Upper lobe of left lung (tissue), 6 donors: ENCODE measurements at regions not wholly inside any gene's neighbourhood (a gene's known extent, or its start where the extent isn't known, plus 50 kb on each side); places are given as distances from the start of the nearest gene placed in this dataset.

Experiments used
- ATAC-seq, 2 donors: fragments of 200-7000 bp; cut with Tn5 transposase; one replicate each; pipeline ENCODE4 v1.9.1; 2022; ENCODE audit warnings: mild to moderate bottlenecking in 2 of 2, moderate library complexity in 2 of 2; ENCODE audit not compliant: low FRiP score in 2 of 2
- DNase-seq, 2 donors: peaks; one replicate each; pipeline ENCODE4 v3.0.0-alpha.2; 2019 to 2020
- H3K27ac ChIP-seq, 4 donors: fragments of 200-600 bp; sonication (generic); one replicate each; pipeline ENCODE4 v1.5.1; 2016 to 2019
- H3K27me3 ChIP-seq, 4 donors: fragments of 200-600 bp; sonication (generic); one replicate each; pipeline ENCODE4 v1.5.1; 2017 to 2019
- H3K36me3 ChIP-seq, 4 donors: fragments of 200-600 bp; sonication (generic); one replicate each; pipeline ENCODE4 v1.5.1; 2016 to 2019
- H3K4me1 ChIP-seq, 4 donors: fragments of 200-600 bp; sonication (generic); one replicate each; pipeline ENCODE4 v1.5.1; 2018 to 2019
- H3K4me3 ChIP-seq, 4 donors: fragments of 200-600 bp; sonication (generic); one replicate each; pipeline ENCODE4 v1.5.1; 2017 to 2019; ENCODE audit warnings: mild to moderate bottlenecking in 2 of 4, moderate library complexity in 1 of 4
- H3K9me3 ChIP-seq, 4 donors: fragments of 200-600 bp; sonication (generic); one replicate each; pipeline ENCODE4 v1.5.1; 2018 to 2019
- CTCF ChIP-seq, 6 experiments: fragments of 450-650 bp in 4 of 6; fragments of 200-600 bp in 2 of 6; sonication (generic) in 2 of 6; IDR thresholded peaks; one replicate each; pipeline ENCODE4 v1.5.1; 2016 to 2019; ENCODE audit warnings: antibody characterized with exemption in 6 of 6
- EP300 ChIP-seq, 4 donors: sonication (generic); formaldehyde crosslinking; IDR thresholded peaks; one replicate each; pipeline ENCODE4 v1.5.1; 2017; ENCODE audit warnings: antibody characterized with exemption in 4 of 4, control low read depth in 2 of 4
- POLR2A ChIP-seq, 4 donors: fragments of 450-650 bp; IDR thresholded peaks; one replicate each; pipeline ENCODE4 v1.5.1; 2016 to 2017; ENCODE audit warnings: antibody characterized with exemption in 4 of 4, mild to moderate bottlenecking in 2 of 4
- POLR2AphosphoS5 ChIP-seq, 2 donors: sonication (generic); formaldehyde crosslinking; IDR thresholded peaks; one replicate each; pipeline ENCODE4 v1.5.1; 2017; ENCODE audit warnings: antibody characterized with exemption in 2 of 2
- WGBS, 2 donors: methylation state at CpG; one replicate each; pipeline ENCODE4 v1.1.5; 2017 to 2018; 5-methylcytosine and 5-hydroxymethylcytosine counted together
- donor health status: DM: no; HTN: no; CAD: no; lungs with moderate emphysema.
- donor health status: DM: no; HTN: yes; CAD: no; lungs with severe emphysema.

DNA sequence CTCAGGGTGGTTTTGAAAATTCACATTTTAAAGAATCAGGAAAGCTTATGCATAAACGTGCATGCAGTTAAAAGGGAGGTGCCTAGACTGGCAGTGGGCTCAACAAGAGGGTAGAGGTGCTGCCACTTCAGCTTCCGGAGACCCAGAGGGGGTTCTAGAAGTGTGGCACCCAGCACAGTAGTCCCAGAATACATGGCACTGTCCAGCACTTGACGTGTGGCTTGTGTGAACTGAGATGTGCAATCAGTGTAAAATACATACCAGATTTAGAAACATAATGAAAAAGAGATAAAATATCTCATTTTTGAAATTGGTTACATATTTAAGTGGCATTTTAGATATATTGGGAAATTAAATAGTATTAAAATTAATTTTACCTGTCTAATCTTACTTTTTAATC, 89.3 kb downstream of the RIN2 start:
- no peak for ATAC-seq

DNA sequence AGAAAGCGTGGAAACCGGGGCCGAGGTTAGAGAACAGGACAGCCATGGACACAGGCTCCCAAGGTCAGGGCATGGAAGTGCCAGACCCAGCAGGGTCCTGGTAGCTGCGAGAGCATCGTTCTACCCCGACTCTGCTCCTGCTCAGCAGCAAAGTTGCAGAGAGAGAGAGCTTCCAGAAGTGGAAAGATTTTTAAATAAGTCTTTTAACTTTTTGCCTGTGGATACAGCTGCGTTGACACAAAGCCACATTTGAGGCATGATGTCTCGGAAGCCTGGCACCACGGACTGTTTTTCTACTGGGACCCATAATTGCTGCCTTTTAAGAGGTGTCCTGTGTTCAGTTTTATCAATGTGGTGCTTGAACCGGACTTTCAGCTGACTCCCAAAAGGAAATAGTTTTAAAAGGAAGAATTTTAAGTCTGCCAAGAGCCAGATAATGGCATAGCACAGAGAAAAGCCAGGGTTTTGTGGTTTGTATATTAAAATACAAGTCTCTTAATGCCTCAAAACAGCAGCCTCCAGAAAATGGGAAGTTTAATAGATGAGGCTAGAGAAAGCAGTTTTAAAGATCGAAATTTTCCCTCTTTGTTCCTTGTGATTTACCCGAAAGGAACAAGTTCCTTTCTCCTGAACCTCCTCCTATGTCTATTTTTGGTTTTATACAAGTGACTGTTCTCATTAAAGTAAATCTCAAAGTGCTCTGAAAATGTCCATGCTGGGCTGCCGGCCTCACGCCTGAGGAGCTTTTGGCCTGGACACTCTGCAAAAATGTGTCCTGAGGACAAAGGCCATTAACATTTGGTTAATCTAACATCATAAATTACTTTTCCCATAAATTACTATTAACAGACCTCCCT, 91.5 kb downstream of the RIN2 start:
- DNase-seq (no peak), ATAC-seq (no peak)
- peaks cover 0 to 14% (median 8%) of the 10 kb centered on the region in 4 donors for H3K4me1 ChIP-seq
- 53 to 58% methylated on average over 14 of the region's 14 CpGs for WGBS, 2 donors
- no peaks in the 10 kb centered on the region for H3K27me3 ChIP-seq
- H3K27ac ChIP-seq, result peak overlapping the region; percentile 26 to 56 (median 45)
- no peaks in the 10 kb centered on the region for H3K9me3 ChIP-seq
- no peaks in the 10 kb centered on the region for H3K36me3 ChIP-seq
- TF ChIP-seq POLR2AphosphoS5 (IDR thresholded peaks at IDR 0.05), result no peak
- no peak for TF ChIP-seq EP300 (IDR thresholded peaks at IDR 0.05)
- no peak for TF ChIP-seq CTCF (IDR thresholded peaks at IDR 0.05)
- H3K4me3 ChIP-seq, result no peak overlapping the region

More for the DNA sequence above, 89.3 kb downstream of the RIN2 start:
- Histone ChIP-seq H3K4me1 (peaks cover 0 to 14% (median 8%) of the 10 kb centered on the region in 4 donors), H3K27ac (no peak overlapping the region), H3K4me3 (no peak overlapping the region), H3K36me3 (no peaks in the 10 kb centered on the region), H3K9me3 (no peaks in the 10 kb centered on the region), H3K27me3 (no peaks in the 10 kb centered on the region)
- no peak for DNase-seq
- WGBS, 2 donors, result 91 to 94% methylated on average over 3 of the region's 3 CpGs
- TF ChIP-seq POLR2AphosphoS5 (IDR thresholded peaks at IDR 0.05) (no peak), EP300 (IDR thresholded peaks at IDR 0.05) (no peak), POLR2A (IDR thresholded peaks at IDR 0.05) (no peak), CTCF (IDR thresholded peaks at IDR 0.05) (no peak)

GRCh38 chr20:19850198-19850533, 92.1 kb downstream of the RIN2 start:
- ATAC-seq, result peak; percentile 55 to 56
- Histone ChIP-seq H3K4me1 (peaks cover 0 to 14% (median 8%) of the 10 kb centered on the region in 4 donors), H3K9me3 (no peaks in the 10 kb centered on the region), H3K27ac (peak overlapping the region; percentile 26 to 56 (median 45)), H3K27me3 (no peaks in the 10 kb centered on the region), H3K36me3 (no peaks in the 10 kb centered on the region), H3K4me3 (no peak overlapping the region)
- whole genome bisulfite sequencing, 2 donors, result 55 to 60% methylated on average over 4 of the region's 4 CpGs
- no peak for DNase-seq
- TF ChIP-seq CTCF (IDR thresholded peaks at IDR 0.05) (no peak), EP300 (IDR thresholded peaks at IDR 0.05) (no peak), POLR2A (IDR thresholded peaks at IDR 0.05) (no peak), POLR2AphosphoS5 (IDR thresholded peaks at IDR 0.05) (no peak)

GRCh38 chr20:19851861-19852260, 93.8 kb downstream of the RIN2 start:
- ATAC-seq (no peak), DNase-seq (no peak)
- Histone ChIP-seq H3K27ac (no peak overlapping the region), H3K27me3 (no peaks in the 10 kb centered on the region), H3K4me1 (peaks cover 0 to 14% (median 8%) of the 10 kb centered on the region in 4 donors), H3K36me3 (no peaks in the 10 kb centered on the region), H3K4me3 (no peak overlapping the region), H3K9me3 (no peaks in the 10 kb centered on the region)
- no peak for TF ChIP-seq POLR2A (IDR thresholded peaks at IDR 0.05)
- no peak for TF ChIP-seq POLR2AphosphoS5 (IDR thresholded peaks at IDR 0.05)
- no peak for TF ChIP-seq CTCF (IDR thresholded peaks at IDR 0.05)
- TF ChIP-seq EP300 (IDR thresholded peaks at IDR 0.05), result no peak
- 59 to 79% methylated on average over 7 of the region's 7 CpGs for WGBS, 2 donors

DNA sequence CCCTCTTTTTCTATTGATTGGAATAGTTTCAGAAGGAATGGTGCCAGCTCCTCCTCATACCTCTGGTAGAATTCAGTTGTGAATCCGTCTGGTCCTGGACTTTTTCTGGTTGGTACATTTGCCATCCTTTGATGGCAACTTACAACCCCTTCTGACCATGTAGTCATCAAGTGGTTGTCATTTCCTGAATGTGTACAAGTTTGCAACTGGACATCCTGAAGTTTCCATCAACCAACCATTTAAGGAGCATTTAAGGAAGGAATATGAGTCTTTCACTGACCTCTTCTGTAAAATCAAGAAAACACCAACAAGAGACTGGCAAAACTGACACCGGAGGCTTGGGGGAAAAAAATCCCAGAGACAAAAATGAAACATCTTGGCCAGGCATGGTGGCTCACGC, 97.4 kb downstream of the RIN2 start:
- no peaks in the 10 kb centered on the region for H3K27me3 ChIP-seq
- WGBS, 2 donors, result 98 to 100% methylated on average over 3 of the region's 3 CpGs
- H3K9me3 ChIP-seq, result no peaks in the 10 kb centered on the region
- no peak for TF ChIP-seq POLR2A (IDR thresholded peaks at IDR 0.05)
- no peak for TF ChIP-seq EP300 (IDR thresholded peaks at IDR 0.05)
- TF ChIP-seq POLR2AphosphoS5 (IDR thresholded peaks at IDR 0.05), result no peak
- DNase-seq (no peak), ATAC-seq (no peak)
- H3K4me3 ChIP-seq, result no peak overlapping the region
- H3K36me3 ChIP-seq, result no peaks in the 10 kb centered on the region
- no peak overlapping the region for H3K27ac ChIP-seq
- H3K4me1 ChIP-seq, result peaks cover 0 to 4% (median 0%) of the 10 kb centered on the region in 4 donors
